Activated CD4-positive, alpha-beta T cell treated with anti-CD3 and anti-CD28 coated beads, Interleukin-2, Interleukin-4, amounts not matched to agents 100 ng/mL and 50 ng/mL, durations not matched to agents 16 hours and 8 hours (primary cell): ENCODE measurements at regions not wholly inside any gene's neighbourhood (a gene's known extent, or its start where the extent isn't known, plus 50 kb on each side); places are given as distances from the start of the nearest gene placed in this dataset.
A peak's percentile ranks its signal among the peaks of the same experiment; 100 is the strongest.

Experiments used
- DNase-seq: peaks from one replicate; pipeline ENCODE4 v3.0.0-alpha.2; 2020; ENCODE audit warnings: low spot score

- peak; percentile 6 for DNase-seq
These were observed 95.4 kb downstream of the SOCS6 start for GRCh38 chr18:70384181-70384790.

GRCh38 chr18:70382992-70383717, 94.3 kb downstream of the SOCS6 start:
- DNase-seq, result no peak

- no peak for DNase-seq
These were observed 93.2 kb downstream of the SOCS6 start for GRCh38 chr18:70382017-70382416.

- DNase-seq, result no peak
These were observed 92.4 kb downstream of the SOCS6 start for GRCh38 chr18:70380915-70381896.
